ENCODE measurements at regions not wholly inside any gene's neighbourhood (a gene's known extent, or its start where the extent isn't known, plus 50 kb on each side); places are given as distances from the start of the nearest gene placed in this dataset.

DNA sequence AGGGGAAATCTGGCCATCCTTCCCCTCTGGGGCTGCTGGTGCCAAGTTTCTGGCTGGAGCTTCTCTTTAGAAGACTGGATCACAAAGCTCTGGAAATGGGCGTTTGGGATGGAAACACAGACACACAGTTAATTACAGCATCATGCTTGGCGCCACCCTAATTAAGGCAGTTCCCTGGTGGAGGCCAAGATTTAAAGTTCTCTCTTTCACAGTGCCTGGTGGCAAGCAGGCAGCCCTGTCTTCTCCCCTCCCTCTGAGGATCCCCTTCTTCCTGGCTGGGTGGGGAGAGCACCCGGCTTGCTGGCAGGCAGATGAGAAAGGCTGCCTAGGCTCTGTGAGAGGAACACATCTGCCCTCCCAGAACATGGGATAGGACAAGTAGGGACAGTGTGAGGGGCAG lies 59.0 kb upstream of the NKD1 start:
- TF ChIP-seq POLR2A (IDR thresholded peaks at IDR 0.05) (no peak), POLR2AphosphoS5 (IDR thresholded peaks at IDR 0.05) (no peak)
- TF ChIP-seq, protein P1, sequence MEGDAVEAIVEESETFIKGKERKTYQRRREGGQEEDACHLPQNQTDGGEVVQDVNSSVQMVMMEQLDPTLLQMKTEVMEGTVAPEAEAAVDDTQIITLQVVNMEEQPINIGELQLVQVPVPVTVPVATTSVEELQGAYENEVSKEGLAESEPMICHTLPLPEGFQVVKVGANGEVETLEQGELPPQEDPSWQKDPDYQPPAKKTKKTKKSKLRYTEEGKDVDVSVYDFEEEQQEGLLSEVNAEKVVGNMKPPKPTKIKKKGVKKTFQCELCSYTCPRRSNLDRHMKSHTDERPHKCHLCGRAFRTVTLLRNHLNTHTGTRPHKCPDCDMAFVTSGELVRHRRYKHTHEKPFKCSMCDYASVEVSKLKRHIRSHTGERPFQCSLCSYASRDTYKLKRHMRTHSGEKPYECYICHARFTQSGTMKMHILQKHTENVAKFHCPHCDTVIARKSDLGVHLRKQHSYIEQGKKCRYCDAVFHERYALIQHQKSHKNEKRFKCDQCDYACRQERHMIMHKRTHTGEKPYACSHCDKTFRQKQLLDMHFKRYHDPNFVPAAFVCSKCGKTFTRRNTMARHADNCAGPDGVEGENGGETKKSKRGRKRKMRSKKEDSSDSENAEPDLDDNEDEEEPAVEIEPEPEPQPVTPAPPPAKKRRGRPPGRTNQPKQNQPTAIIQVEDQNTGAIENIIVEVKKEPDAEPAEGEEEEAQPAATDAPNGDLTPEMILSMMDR (IDR thresholded peaks at IDR 0.05) = no peak
